Activated CD4-positive, alpha-beta T cell treated with anti-CD3 and anti-CD28 coated beads, Interleukin-2, amount 10 ng/mL, durations not matched to agents 24 days and 14 days (primary cell): ENCODE measurements at regions not wholly inside any gene's neighbourhood (a gene's known extent, or its start where the extent isn't known, plus 50 kb on each side); places are given as distances from the start of the nearest gene placed in this dataset.

Experiments used
- DNase-seq: peaks from one replicate; pipeline ENCODE4 v3.0.0; 2022
- H3K27ac Mint-ChIP-seq: one replicate; pipeline ENCODE4 v1.8.0; 2022; ENCODE audit warnings: mild to moderate bottlenecking, mixed read lengths
- H3K27me3 Mint-ChIP-seq: one replicate; pipeline ENCODE4 v1.8.0; 2022; ENCODE audit warnings: mixed read lengths
- H3K36me3 Mint-ChIP-seq: one replicate; pipeline ENCODE4 v1.8.0; 2022; ENCODE audit warnings: low read depth, mild to moderate bottlenecking, mixed read lengths
- H3K4me1 Mint-ChIP-seq: one replicate; pipeline ENCODE4 v1.8.0; 2021; ENCODE audit warnings: mixed read lengths
- H3K4me3 Mint-ChIP-seq: one replicate; pipeline ENCODE4 v1.8.0; 2022; ENCODE audit warnings: mild to moderate bottlenecking, moderate library complexity, mixed read lengths
- H3K9me3 Mint-ChIP-seq: one replicate; pipeline ENCODE4 v1.8.0; 2021; ENCODE audit warnings: mixed read lengths
- intact Hi-C: fragments of 100-400 bp; cut with micrococcal nuclease; formaldehyde crosslinking; loops from one replicate; pipeline ENCODE4 v1.15.1; 2023

GRCh38 chr6:125354649-125355048, 52.9 kb upstream of the HDDC2 start:
- DNase-seq: no peak
- no peaks in the 10 kb centered on the region for H3K9me3 Mint-ChIP-seq
- no peaks in the 10 kb centered on the region for H3K36me3 Mint-ChIP-seq
- peaks cover 19% of the 10 kb centered on the region for H3K27me3 Mint-ChIP-seq
- no peak overlapping the region for H3K27ac Mint-ChIP-seq
- intact Hi-C loops: no loop called here
- peaks cover 2% of the 10 kb centered on the region for H3K4me1 Mint-ChIP-seq
- no peak overlapping the region for H3K4me3 Mint-ChIP-seq

- DNase-seq: no peak
- H3K27me3 Mint-ChIP-seq: peaks cover 17% of the 10 kb centered on the region
- peaks cover 2% of the 10 kb centered on the region for H3K4me1 Mint-ChIP-seq
- H3K4me3 Mint-ChIP-seq: no peak overlapping the region
- intact Hi-C loops: no loop called here
- no peaks in the 10 kb centered on the region for H3K36me3 Mint-ChIP-seq
- H3K27ac Mint-ChIP-seq: no peak overlapping the region
- no peaks in the 10 kb centered on the region for H3K9me3 Mint-ChIP-seq
These were observed 55.1 kb upstream of the HDDC2 start for GRCh38 chr6:125356884-125357283.

DNA sequence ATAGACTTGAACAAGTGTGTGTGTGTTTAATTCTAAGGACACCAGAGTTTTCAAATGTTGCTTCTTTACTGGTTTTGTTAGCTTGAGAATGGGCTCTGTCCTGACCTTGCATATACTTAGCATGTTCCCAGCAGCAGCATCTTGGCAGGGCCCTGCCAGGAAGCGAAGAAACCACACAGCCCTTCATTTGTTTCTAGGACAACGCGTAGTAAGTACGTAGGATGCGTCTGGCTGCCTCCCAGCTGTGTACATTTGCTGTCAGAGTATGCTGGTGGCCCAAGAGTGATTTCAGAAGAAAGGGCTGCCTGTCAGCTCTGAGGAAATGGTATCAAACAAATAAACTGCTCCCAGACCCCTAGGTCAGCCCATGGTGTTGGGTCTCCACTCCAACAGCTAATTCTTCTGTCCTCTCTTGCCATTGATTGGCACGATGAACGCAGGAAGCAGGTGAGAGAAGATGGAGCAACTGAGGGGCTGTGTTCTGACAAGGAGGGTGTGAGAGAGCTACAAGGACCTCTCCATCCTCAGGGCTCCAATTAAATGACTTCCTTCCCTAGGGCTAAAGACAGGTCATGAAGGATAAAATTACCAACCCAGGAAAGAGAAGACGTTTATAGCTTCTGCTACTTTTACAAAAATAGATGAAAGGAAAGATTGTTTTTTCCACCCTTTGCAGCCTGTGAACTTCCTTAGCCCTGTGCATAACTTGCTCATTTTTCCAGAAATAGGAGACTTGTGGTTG, 55.9 kb upstream of the HDDC2 start:
- Mint-ChIP-seq H3K4me1 (peaks cover 2% of the 10 kb centered on the region), H3K27ac (no peak overlapping the region), H3K27me3 (peaks cover 25% of the 10 kb centered on the region), H3K4me3 (no peak overlapping the region), H3K36me3 (no peaks in the 10 kb centered on the region), H3K9me3 (no peaks in the 10 kb centered on the region)
- DNase-seq: peak; percentile 59
- intact Hi-C loops: no loop called here

DNA sequence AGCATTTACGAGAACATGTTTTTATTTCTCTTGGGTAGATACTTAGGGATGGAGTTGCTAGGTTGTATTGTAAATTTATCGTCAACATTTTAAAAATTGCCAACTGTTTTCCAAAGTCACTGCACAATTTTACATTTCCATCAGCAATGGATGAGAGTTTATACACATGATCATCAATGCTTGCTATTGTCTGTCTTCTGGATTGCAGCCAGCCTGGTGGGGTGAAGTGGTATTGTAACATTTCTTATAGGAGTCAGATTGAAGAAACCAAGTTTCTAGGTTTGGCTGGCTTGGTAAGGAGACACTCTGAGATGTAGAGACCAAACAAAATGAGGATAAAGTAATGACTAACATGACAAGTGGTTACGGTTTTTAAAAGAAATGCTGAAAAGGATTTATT, 57.1 kb upstream of the HDDC2 start:
- DNase-seq: no peak
- no peaks in the 10 kb centered on the region for H3K9me3 Mint-ChIP-seq
- no peak overlapping the region for H3K27ac Mint-ChIP-seq
- H3K4me3 Mint-ChIP-seq: no peak overlapping the region
- no peaks in the 10 kb centered on the region for H3K36me3 Mint-ChIP-seq
- peaks cover 2% of the 10 kb centered on the region for H3K4me1 Mint-ChIP-seq
- H3K27me3 Mint-ChIP-seq: peaks cover 36% of the 10 kb centered on the region
- intact Hi-C loops: no loop called here

DNA sequence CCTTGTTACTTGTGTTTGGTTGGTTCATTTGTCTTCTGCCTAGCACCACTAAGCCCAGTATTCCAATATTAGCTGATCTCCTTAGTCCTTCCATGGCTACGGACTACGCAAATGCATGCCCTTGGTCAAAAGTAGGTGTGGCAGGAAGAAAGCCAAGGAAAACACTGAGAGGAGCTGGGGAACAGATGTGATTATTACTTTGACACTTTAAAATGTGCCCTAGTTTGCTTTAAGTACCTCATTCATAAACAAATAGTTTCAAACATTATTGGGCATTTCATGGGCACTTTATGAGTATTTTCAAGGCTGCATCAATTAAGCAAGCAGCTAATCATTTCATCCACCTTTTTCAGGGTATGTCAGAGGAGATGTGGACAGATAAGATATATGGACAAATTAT, 60.1 kb upstream of the HDDC2 start:
- H3K27me3 Mint-ChIP-seq: peaks cover 54% of the 10 kb centered on the region

GRCh38 chr6:125363039-125363823, 61.5 kb upstream of the HDDC2 start:
- H3K36me3 Mint-ChIP-seq: no peaks in the 10 kb centered on the region
- H3K4me3 Mint-ChIP-seq: no peak overlapping the region
- no peaks in the 10 kb centered on the region for H3K4me1 Mint-ChIP-seq
- no peak for DNase-seq
- no peaks in the 10 kb centered on the region for H3K9me3 Mint-ChIP-seq
- peaks cover 56% of the 10 kb centered on the region for H3K27me3 Mint-ChIP-seq
- intact Hi-C loops: no loop called here
- no peak overlapping the region for H3K27ac Mint-ChIP-seq

More for the DNA sequence above, 60.1 kb upstream of the HDDC2 start:
- Mint-ChIP-seq H3K27ac (no peak overlapping the region), H3K36me3 (no peaks in the 10 kb centered on the region), H3K4me3 (no peak overlapping the region), H3K9me3 (no peaks in the 10 kb centered on the region), H3K4me1 (peaks cover 2% of the 10 kb centered on the region)
- intact Hi-C loops: no loop called here
- no peak for DNase-seq

DNA sequence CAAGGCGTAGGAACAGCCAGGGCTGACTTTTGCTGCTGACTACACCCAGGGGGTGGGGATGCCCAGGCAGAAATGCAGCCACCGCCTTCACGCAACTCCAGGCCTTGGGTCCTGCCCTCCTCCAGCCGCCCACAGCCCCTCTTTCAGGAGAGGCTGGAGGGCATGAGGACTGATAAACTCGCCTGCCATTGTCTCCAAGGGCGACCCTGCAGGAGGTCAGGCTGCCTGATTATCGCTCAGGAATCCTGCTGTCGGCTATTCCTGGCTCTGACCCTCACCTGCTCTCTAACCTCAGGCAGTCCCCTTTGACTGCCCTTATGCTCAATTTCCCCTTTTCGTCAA, 62.0 kb upstream of the HDDC2 start:
- H3K4me3 Mint-ChIP-seq: no peak overlapping the region
- no peak for DNase-seq
- no peaks in the 10 kb centered on the region for H3K4me1 Mint-ChIP-seq
- peaks cover 56% of the 10 kb centered on the region for H3K27me3 Mint-ChIP-seq
- H3K9me3 Mint-ChIP-seq: no peaks in the 10 kb centered on the region
- intact Hi-C loops: no loop called here
- no peaks in the 10 kb centered on the region for H3K36me3 Mint-ChIP-seq
- H3K27ac Mint-ChIP-seq: no peak overlapping the region

DNA sequence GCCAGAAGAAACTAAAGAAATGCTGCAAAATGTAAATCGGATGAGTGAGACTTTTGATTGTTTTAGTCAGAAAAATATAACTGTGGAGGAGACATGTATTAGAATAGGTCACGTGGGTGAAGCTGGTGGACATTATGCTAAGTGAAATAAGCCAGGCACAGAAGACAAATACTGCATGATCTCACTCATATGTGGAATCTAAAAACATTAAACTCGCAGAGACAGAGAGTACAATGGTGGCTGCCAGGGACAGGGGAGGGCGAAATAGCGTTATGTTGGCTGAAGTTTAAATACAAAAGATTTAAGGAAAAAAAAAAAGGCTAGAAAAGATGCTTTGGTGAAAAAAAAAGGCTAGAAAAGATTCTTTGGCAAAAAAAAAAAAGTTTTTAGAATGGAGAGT, 63.5 kb upstream of the HDDC2 start:
- no peak overlapping the region for H3K4me3 Mint-ChIP-seq
- DNase-seq: no peak
- intact Hi-C loops: no loop called here
- no peaks in the 10 kb centered on the region for H3K36me3 Mint-ChIP-seq
- H3K9me3 Mint-ChIP-seq: no peaks in the 10 kb centered on the region
- no peaks in the 10 kb centered on the region for H3K4me1 Mint-ChIP-seq
- no peak overlapping the region for H3K27ac Mint-ChIP-seq
- peaks cover 52% of the 10 kb centered on the region for H3K27me3 Mint-ChIP-seq

DNA sequence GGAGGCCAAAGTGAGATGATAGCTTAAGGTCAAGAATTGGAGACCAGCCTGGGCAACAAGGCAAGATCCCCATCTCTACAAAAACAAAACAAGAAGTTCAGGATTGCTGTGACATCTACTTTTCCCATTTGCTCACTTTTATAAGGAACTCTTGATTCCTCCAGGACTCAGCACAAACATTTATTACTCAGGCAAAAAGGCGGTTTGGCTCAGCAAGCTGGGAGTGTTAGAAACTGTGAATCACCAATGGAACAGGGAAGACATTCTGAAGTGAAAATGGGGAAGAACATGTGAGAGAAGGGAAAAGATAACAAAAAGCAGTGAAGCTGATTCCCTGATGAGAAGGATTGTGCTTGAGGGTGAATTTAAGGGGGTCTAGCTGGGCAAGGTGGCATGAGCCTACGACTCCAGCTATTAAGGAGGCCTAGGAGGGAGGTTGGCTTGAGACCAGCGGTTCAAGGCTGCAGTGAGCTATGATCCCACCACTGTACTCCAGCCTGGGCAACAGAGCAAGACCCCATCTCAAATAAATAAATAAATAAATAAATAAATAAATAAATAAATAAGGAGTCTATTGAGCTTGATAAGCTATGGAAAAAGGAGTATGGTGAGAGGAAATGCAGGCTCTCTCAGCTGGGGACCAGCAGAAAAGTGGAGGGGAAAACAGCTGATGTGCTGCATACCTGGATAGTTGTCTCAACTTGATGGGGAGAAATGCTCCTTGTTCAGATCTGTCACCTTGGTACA, 65.4 kb upstream of the HDDC2 start:
- DNase-seq: no peak
- no peaks in the 10 kb centered on the region for H3K36me3 Mint-ChIP-seq
- H3K27me3 Mint-ChIP-seq: peaks cover 42% of the 10 kb centered on the region
- H3K4me3 Mint-ChIP-seq: no peak overlapping the region
- no peak overlapping the region for H3K27ac Mint-ChIP-seq
- no peaks in the 10 kb centered on the region for H3K4me1 Mint-ChIP-seq
- intact Hi-C loops: no loop called here
- H3K9me3 Mint-ChIP-seq: no peaks in the 10 kb centered on the region

GRCh38 chr6:125370343-125370742, 68.6 kb upstream of the HDDC2 start:
- intact Hi-C loops: no loop called here
- Mint-ChIP-seq H3K4me3 (no peak overlapping the region), H3K36me3 (no peaks in the 10 kb centered on the region), H3K27ac (no peak overlapping the region), H3K27me3 (peaks cover 20% of the 10 kb centered on the region), H3K4me1 (no peaks in the 10 kb centered on the region), H3K9me3 (no peaks in the 10 kb centered on the region)
- DNase-seq: no peak

DNA sequence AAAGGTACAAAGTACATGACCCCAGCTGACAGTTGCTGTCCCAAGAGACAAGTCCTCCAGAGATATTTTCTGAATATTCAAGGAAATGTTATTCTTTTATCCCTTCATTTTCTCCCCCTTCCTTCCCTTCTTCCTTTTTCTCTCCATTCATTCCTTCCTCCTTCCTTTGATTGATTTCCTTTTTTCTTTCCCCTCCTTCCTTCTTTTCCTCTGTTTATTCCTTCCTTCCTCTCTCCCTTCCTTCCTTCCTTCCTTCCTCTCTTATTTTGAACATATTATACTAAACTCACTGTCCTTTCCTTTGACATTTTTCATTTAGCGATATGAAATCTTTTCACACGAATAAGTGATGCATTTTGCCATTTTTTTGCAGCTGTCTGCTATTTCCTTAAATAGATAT, 73.2 kb upstream of the HDDC2 start:
- Mint-ChIP-seq H3K9me3 (no peaks in the 10 kb centered on the region), H3K4me3 (no peak overlapping the region), H3K4me1 (peaks cover 3% of the 10 kb centered on the region), H3K27me3 (peaks cover 22% of the 10 kb centered on the region), H3K36me3 (no peaks in the 10 kb centered on the region), H3K27ac (no peak overlapping the region)
- DNase-seq: no peak
- intact Hi-C loops: no loop called here

GRCh38 chr6:125375821-125376220, 74.1 kb upstream of the HDDC2 start:
- Mint-ChIP-seq H3K27ac (no peak overlapping the region), H3K4me3 (no peak overlapping the region), H3K9me3 (no peaks in the 10 kb centered on the region), H3K27me3 (peaks cover 22% of the 10 kb centered on the region), H3K4me1 (peaks cover 3% of the 10 kb centered on the region), H3K36me3 (no peaks in the 10 kb centered on the region)
- intact Hi-C loops: no loop called here
- no peak for DNase-seq

DNA sequence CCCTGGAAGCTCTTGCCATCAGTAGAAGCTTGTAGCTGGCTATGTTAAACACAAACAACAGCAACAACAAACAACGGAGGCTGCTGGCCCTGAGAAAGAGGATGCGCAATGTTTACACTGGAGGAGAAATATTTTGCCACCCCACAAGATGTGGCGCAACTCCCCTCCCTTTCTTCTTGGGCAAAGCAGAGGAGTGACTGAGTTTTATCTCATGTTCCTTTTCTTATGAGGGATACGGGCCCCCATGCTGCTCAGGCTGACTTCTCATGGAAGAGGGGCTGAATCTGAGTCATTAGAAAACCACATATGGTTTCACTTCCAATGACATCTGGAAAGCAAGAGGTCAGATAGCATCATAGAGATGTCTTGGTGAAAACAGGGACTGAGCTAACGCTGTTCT, 75.9 kb upstream of the HDDC2 start:
- Mint-ChIP-seq H3K4me1 (peaks cover 3% of the 10 kb centered on the region), H3K4me3 (no peak overlapping the region), H3K36me3 (no peaks in the 10 kb centered on the region), H3K27ac (no peak overlapping the region), H3K27me3 (peaks cover 25% of the 10 kb centered on the region), H3K9me3 (no peaks in the 10 kb centered on the region)
- no peak for DNase-seq
- intact Hi-C loops: no loop called here

- Mint-ChIP-seq H3K27me3 (peaks cover 23% of the 10 kb centered on the region), H3K36me3 (no peaks in the 10 kb centered on the region), H3K9me3 (no peaks in the 10 kb centered on the region), H3K4me1 (peaks cover 3% of the 10 kb centered on the region), H3K4me3 (no peak overlapping the region), H3K27ac (no peak overlapping the region)
- DNase-seq: no peak
- intact Hi-C loops: no loop called here
These were observed 77.4 kb upstream of the HDDC2 start for GRCh38 chr6:125379174-125379573.
